ENCODE measurements at regions not wholly inside any gene's neighbourhood (a gene's known extent, or its start where the extent isn't known, plus 50 kb on each side); places are given as distances from the start of the nearest gene placed in this dataset.

- TF ChIP-seq POLR2A (IDR thresholded peaks at IDR 0.05) (no peak), CTCF (IDR thresholded peaks at IDR 0.05) (no peak)
These were observed 325.6 kb downstream of the OMA1 start for GRCh38 chr1:58220836-58221472.
